Fibroblast of the aortic adventitia (primary cell): ENCODE measurements at regions not wholly inside any gene's neighbourhood (a gene's known extent, or its start where the extent isn't known, plus 50 kb on each side); places are given as distances from the start of the nearest gene placed in this dataset.

Source experiments
- DNase-seq: peaks from one replicate; pipeline ENCODE4 v3.0.0-alpha.2; 2010; ENCODE audit warnings: low read depth
- H3K4me3 ChIP-seq: 2 replicates; pipeline ENCODE4 v1.5.1; 2011; ENCODE audit warnings: low read depth, mild to moderate bottlenecking, control low read depth, low read length, moderate library complexity
- TF ChIP-seq, protein P1 (sequence below): IDR thresholded peaks from 2 replicates; pipeline ENCODE4 v1.5.1; 2011; ENCODE audit warnings: mild to moderate bottlenecking, low read length, control low read depth, inconsistent platforms; ENCODE audit not compliant: insufficient read depth

DNA sequence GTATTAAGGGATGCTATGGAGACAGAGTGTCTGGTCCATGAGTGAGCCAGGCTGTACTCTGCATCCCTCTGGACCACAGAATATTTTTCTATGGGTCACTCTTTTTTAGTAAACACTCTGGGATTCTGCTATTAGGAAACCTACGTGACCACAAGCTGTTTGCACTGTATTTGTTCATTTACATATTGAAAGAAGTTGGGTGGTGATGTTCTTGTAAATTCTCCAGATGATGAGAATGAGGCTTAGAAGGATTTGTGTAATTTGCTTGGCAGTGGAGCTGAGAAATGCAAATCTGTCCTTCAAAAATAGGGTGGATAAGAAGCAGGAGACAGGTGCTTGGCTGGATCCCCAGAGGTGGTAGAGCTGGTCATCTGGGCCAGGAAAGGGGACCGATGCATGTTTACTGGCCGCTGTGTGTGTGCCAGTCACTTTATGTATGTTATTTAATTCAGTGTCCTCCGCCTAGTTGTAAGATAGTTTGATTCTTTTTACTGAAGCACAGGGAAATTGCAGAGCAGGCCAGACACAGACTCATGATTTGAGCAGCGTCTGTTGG is 63.7 kb upstream of the HEPHL1 start:
- H3K4me3 ChIP-seq: no peak overlapping the region
- DNase-seq: no peak
- TF ChIP-seq, protein P1, sequence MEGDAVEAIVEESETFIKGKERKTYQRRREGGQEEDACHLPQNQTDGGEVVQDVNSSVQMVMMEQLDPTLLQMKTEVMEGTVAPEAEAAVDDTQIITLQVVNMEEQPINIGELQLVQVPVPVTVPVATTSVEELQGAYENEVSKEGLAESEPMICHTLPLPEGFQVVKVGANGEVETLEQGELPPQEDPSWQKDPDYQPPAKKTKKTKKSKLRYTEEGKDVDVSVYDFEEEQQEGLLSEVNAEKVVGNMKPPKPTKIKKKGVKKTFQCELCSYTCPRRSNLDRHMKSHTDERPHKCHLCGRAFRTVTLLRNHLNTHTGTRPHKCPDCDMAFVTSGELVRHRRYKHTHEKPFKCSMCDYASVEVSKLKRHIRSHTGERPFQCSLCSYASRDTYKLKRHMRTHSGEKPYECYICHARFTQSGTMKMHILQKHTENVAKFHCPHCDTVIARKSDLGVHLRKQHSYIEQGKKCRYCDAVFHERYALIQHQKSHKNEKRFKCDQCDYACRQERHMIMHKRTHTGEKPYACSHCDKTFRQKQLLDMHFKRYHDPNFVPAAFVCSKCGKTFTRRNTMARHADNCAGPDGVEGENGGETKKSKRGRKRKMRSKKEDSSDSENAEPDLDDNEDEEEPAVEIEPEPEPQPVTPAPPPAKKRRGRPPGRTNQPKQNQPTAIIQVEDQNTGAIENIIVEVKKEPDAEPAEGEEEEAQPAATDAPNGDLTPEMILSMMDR: no peak

DNA sequence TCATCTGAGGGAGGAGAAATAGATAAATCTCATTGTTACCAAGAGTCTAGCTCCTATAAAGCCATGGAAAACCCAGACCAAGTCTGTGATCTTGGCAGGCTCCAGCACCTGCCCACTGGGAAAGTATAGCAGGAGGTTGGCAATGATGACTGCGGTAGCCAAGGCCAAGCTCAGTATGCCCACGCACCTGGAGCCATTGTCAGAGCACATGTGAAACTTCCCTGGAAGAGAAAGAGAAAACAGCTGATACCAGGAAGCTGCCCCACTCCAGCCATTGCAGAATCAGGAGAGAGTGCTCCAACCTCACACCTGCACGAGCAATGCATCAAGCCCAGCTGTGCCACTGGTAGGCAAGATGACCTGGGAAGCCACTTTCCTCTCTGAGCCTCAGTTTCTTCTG is 62.2 kb upstream of the HEPHL1 start:
- DNase-seq: no peak
- H3K4me3 ChIP-seq: no peak overlapping the region
- TF ChIP-seq, protein P1: no peak

DNA sequence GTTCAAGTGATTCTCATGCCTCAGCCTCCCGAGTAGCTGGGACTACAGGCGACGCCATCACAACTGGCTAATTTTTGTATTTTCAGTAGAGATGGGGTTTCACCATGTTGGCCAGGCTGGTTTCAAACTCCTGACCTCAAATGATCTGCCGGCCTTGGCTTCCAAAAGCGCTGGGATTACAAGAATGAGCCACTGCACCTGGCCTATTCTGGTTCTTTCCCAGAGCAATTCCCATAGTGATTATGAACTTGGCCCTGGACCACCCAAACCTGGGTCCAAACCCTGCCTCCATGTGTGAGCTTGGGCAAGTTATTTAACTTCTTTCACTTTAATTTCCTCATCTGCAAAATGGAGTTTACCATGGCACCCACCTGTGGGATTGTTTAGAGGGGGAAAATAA is 61.5 kb upstream of the HEPHL1 start:
- H3K4me3 ChIP-seq: no peak overlapping the region
- no peak for DNase-seq
- TF ChIP-seq, protein P1: no peak

DNA sequence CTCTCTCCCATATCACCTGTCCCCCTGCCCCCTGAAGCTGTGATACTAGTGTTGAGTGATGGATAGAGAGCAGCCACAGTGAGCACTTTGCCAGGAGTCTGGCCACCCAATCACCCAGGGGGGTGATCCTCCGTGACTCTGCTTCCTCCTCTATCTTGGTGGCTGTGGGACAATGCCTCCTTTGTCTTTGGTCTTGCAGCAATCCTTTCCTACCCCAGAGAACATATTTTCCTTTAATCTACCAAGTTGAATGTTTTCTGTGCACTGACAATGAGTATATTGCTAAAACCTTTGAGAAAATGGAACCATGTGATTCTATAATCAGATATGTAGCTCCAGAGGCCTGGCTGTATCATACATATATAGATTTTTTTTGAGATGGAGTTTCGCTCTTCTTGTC is 58.1 kb upstream of the HEPHL1 start:
- DNase-seq: no peak
- no peak overlapping the region for H3K4me3 ChIP-seq
- TF ChIP-seq, protein P1: no peak

DNA sequence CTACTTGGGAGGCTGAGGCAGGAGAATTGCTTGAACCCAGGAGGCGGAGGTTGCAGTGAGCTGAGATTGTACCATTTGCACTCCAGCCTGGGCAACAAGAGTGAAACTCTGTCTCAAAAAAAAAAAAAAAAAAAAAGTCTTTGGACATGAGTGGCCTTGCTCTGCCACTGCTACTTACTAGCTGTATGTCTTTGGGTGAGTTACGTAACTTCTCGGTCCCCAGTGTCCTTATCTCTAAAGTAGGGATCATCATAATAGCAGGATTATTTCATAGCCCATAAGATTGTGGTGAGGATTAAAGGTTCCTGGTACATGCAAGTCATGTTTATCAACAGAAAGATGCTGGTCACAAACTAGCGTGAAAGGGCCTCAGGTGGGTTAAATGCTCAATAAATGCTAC is 53.9 kb upstream of the HEPHL1 start:
- TF ChIP-seq, protein P1: no peak
- DNase-seq: no peak
- H3K4me3 ChIP-seq: no peak overlapping the region

DNA sequence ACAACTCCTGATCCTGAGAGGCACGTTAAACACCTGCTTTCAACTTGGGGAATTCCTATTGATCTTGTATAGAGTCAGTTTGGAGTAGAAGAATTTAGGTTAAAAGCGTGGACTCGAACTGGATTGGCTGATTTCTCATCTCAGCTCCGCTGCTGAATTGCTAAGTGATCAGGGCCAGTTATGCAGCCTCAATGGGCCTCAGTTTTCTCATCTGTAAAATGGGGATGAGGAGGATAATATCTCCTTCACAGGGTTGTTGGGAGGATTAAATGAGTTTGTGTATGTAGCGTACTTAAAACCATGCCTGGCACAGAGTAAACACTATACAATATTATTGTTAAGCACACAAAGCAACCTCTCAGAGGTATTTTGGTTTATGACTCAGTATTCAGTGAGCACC is 53.2 kb upstream of the HEPHL1 start:
- DNase-seq: no peak
- TF ChIP-seq, protein P1: no peak
- H3K4me3 ChIP-seq: no peak overlapping the region
